NCI-H2107 treated with DMSO at 0.1 percent for 48 hours (cell line): ENCODE measurements at regions not wholly inside any gene's neighbourhood (a gene's known extent, or its start where the extent isn't known, plus 50 kb on each side); places are given as distances from the start of the nearest gene placed in this dataset.

Experiments
- DNase-seq: peaks from one replicate; lab custom pipeline; 2025; ENCODE audit not compliant: unreplicated experiment; lab: John Stamatoyannopoulos, UW

- no peak for DNase-seq
Observed at GRCh38 chr12:62207248-62207647, 53.0 kb upstream of the USP15 start.
